Stimulated activated CD4-positive, alpha-beta T cell treated with anti-CD3 and anti-CD28 coated beads, Interleukin-2, amount 100 ng/mL, for 48 hours (primary cell): ENCODE measurements at regions not wholly inside any gene's neighbourhood (a gene's known extent, or its start where the extent isn't known, plus 50 kb on each side); places are given as distances from the start of the nearest gene placed in this dataset.
"Not testable (repeated sequence)": the region's sequence is repeated elsewhere in the genome, so short reads cannot be mapped to it uniquely, and the experiment has no call there.

Experiments
- DNase-seq, 2 donors: peaks; one replicate each; pipeline ENCODE4 v3.0.0-alpha.2; 2020

DNA sequence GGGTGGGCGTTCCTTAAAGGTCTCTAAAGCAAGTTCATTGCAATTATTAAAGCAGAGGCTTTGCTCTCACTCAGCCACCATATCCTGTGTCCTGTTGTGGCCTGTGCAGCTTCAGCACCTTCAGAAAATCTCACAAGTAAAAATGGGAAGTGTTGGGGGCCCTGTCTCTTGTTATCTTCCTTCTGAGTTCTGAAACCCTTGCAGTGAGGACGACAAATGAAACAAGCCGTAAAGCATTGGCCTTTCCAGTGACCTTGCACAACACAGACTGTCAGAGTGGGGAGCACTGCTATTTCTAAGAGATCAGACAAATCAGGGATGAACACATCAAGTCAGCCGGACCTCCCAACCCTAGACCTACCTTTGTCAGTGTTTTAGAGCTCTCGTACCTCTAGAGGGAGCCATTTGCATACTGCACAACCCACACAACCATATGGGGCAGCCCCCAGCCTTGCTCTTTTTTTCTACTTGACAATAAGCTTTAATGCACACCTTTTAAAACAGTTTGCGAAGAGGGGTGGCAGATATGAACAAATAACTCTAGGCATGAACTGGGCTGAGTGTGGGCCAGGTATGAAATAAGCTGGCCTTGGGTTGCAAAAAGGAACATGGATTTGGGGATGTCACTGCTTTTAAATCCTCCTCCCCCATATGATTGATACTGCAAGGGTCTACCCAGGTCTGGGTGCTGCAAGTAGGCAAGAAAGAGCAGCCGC, 89.8 kb downstream of the KATNIP start:
- peak in 1 of 2 donors; percentile 4 for DNase-seq

DNA sequence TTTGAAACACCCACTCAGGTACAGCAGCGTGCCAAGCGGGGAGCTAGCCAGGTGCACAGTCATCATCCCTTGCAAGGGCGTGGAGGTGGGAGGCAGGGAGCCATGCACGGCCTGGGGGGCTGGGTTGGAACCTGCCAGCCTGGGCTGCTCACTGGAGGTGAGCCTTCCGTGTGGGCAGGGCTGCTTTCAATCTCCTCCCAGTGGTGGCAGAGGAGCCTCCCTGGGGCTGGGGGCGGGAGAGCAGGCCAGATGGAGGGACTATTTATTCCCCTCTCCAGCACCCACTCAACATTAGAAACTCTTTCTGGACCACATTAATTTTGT, 90.3 kb downstream of the KATNIP start:
- DNase-seq: no peak

DNA sequence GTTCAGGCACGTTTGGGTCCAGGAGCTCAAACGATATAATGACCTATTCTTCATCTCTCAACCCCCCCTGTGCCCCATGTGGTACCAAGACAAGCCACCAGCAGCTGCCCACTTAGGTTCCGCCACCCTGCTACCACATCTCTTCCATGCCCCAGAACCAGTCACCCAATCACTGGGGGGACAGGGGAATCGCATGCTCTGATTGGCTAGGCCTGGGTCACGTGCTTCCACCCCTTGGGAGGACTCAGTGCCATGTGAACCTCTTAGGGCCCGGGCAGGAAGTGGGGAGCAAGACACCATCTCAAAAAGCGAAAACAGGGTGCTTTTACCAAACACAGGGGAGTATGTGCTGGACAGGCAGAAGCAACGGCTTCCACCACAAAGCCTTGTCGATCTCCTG, 91.3 kb downstream of the KATNIP start:
- DNase-seq: no peak

DNA sequence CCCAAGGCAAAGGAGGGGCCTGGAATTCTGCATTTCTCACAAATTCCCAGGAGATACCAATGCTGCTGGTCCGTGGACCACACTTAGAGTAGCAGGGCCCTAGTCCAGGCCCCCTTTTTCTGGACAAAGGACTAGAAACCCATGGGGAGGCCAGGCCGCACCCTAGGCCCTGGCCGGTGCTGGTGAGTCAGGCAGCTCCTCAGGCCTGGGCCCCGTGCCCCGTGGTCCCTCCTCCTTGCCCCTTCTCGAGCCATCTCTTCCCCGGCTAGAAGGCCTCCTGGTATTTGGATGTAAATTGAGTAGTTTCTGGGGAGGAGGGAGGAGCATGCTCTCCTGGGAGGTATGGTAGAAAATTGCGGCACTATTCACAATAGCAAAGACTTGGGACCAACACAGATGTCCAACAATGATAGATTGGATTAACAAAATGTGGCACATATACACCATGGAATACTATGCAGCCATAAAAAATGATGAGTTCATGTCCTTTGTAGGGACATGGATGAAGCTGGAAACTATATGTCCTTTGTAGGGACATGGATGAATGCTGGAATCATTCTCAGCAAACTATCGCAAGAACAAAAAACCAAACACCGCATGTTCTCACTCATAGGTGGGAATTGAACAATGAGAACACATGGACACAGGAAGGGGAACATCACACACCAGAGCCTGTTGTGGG, 91.9 kb downstream of the KATNIP start:
- DNase-seq: not testable (repeated sequence)

DNA sequence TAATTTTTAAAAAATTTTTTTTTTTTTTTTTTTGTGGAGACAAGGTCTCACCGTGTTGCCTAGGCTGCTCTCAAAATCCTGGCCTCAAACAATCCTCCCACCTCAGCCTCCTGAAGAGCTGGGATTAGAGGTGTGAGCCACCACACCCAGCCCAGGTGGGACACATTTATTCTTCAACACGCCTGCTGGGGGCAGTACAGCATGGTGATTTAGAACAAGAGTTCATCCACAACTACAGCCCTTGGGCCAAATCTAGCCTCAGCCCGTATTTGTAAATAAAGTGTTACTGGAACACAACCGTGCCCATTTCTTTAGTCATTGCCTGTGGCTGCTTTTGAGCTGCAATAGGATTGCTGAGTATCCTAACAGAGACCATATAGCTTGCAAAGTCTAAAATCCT, 92.8 kb downstream of the KATNIP start:
- peak in 1 of 2 donors; percentile 2 for DNase-seq

DNA sequence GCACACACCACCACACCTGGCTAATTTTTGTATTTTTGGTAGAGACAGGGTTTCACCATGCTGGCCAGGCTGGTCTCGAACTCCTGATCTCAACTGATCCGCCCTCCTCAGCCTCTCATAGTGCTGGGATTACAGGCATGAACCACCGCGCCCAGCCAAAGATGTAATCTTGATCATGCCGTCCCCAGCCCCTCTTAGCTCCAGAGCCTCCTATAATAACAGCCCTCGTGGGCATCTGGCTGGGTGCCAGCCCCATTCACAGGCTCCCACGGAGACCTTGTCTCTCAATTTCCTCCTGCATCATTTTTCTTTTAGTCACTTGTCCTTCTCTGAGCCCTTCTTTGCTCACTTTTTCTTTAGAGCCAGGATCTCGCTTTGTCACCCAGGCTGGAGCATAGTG, 94.2 kb downstream of the KATNIP start:
- no peak for DNase-seq

DNA sequence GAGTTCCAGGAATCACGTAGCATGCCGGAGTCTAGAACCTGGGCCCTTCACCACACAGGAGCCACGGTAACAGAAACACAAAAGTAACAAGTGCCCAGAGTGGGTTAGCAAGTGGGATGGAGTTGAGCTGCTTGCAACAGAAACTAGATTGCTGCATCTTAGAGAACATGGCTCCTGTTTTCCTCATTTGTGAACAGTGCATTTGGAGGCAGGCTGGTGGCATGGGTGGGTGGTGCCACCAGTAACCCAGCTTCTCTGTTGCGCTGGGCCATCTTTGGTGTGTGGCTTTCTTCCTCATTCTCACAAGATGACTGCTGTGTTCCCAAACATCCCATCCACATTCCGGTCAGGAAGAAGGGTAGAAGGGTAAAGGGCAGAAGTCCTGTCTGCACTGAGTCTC, 95.5 kb downstream of the KATNIP start:
- no peak for DNase-seq

DNA sequence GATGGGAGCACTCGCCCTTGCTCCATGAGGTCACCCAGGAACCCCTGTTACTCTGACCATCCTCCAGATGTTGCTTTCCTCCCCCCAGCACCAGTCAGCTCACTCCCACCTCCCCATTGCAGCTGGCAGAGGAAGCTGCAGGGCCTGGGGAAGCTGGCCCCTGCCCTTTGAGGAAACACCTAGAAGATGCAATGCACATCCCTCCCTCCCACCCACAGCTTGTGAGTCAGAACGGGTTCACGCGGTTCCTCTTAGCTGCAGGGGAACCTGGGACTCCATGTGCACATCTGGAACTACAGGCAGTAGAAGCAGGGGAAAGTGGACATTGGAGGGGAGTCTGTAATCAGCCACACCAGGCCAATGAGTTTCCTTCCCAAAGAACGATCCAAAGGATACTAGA, 96.9 kb downstream of the KATNIP start:
- no peak for DNase-seq

DNA sequence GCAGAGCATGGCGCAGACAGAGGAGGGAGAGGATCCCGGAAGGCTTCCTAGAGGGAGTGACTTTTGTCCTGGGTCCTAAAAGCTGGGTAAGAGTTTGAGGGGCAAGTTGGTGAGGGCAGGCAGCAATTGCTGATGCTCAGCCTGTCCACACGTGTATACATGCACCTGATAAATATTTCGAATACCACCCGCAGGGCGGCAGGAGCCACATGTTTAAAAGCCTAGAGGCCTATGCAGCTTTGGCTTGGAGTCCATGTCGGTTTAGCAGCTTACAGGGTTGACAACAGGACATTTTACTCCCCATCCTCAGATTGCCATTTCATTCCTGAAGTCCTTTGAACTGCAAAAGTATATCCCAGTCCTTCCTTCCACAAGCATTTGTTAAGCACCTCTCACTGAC, 99.1 kb downstream of the KATNIP start:
- DNase-seq: no peak

DNA sequence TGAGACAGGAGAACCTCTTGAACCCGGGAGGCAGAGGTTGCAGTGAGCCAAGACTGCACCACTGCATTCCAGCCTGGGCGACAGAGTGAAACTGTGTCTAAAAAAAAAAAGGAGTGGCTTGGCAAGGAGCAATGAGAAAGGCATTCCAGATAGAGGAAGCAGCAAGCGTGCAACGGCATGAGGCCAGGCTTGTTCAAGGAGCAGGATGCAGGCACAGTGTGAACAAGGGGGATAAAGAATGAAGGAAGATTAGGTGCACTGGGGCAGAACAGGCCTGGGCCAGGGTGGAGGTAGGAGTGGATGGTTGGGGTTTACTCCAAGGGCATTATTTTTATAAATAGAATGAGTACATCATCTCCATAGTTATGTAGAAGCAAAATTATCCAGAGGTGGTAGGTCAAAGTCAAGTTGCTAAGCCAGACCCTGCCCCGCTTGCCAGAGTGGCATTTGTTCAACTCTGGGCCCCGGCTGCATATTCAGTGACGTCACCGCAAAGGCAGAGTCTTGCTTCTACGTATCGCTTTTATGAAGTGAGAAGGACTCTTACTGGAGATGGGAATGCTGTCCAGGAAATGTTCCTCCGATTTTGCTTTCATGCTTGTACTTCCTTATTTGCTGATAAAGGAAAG, 100.2 kb downstream of the KATNIP start:
- DNase-seq: no peak

DNA sequence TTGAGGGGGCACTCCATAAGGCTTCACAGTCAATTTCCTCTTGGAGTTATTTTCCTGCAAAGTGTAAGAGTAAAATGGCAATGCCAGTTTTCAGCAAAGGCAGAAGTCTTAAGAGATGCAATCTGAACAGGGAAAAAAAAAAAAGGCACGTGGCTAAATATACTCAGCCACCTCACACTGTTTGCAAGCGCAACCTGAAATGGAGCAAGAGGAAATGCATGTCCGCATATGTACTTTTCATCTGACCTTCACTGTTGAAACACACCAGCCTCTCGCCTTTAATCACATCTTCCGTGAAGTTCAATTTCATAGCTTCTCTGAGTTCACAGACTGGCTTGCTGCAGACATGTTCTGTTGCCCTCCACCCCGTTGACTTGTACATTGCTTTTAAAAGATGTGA, 101.4 kb downstream of the KATNIP start:
- no peak for DNase-seq

DNA sequence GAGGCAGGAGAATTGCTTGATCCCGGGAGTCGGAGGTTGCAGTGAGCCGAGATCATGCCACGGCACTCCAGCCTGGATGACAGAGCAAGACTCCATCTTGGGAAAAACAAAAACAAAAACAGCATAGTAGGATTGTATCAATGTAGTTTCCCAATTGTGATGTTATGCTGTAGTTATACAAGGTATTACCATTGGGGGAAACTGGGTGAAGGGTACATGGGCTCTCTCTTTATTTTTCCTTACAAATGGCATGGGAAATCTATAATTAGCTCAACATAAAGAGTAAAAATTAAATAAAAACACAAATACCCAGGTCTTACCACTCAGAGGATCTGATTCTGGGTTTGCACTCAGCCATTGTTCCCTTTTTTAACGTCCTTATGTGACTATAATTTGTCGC, 107.9 kb downstream of the KATNIP start:
- no peak for DNase-seq

DNA sequence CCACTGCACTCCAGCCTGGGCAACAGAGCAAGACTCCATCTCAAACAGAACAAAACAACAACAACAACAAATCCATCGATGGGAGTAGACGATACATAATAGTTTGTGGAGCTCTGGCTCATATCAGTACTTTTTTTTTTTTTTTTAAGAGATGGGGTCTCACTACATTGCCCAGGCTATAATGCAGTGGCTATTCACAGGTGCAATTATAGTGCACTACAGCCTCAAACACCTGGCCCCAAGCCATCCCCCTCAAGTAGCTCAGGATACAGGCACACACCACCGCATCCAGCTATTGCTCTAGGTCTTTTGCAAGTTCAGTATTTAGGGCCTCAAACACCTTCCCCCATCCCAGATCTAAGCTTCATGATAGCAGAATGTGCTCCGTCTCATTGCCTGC, 110.6 kb downstream of the KATNIP start:
- DNase-seq: no peak

DNA sequence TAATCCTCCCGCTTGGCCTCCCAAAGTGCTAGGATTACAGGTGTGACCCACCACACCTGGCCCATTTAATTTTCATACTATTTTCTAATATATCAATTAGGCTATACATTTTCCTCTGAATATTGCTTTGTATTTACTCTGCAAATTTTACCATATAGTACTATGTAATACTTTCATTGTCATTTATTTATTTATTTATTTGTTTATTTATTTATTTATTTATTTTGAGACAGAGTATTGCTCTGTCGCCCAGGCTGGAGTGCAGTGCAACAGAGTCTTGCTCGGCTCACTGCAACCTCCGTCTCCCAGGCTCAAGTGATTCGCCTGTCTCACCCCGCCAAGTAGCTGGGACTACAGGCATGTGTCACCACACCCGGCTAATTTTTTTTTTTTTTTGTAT, 113.3 kb downstream of the KATNIP start:
- not testable (repeated sequence) for DNase-seq

DNA sequence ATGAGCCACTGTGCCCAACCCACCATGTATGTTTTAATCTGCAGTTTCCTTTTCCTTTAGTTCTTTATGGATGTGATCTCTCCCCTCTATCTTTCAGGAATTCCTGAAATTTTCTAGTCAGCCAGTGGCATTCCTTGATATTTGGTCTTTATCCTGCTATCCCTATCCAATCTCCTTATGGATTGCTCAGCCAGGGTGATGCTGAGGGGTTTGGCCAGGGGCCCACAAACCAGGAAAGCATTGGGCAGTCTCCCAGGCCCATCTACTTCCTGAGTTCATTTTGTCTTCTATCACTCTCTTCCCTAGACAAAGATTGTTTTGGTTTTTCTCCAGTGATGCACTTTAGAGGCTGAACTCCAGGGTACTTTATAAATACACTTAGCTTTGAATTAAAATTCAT, 115.9 kb downstream of the KATNIP start:
- no peak for DNase-seq

DNA sequence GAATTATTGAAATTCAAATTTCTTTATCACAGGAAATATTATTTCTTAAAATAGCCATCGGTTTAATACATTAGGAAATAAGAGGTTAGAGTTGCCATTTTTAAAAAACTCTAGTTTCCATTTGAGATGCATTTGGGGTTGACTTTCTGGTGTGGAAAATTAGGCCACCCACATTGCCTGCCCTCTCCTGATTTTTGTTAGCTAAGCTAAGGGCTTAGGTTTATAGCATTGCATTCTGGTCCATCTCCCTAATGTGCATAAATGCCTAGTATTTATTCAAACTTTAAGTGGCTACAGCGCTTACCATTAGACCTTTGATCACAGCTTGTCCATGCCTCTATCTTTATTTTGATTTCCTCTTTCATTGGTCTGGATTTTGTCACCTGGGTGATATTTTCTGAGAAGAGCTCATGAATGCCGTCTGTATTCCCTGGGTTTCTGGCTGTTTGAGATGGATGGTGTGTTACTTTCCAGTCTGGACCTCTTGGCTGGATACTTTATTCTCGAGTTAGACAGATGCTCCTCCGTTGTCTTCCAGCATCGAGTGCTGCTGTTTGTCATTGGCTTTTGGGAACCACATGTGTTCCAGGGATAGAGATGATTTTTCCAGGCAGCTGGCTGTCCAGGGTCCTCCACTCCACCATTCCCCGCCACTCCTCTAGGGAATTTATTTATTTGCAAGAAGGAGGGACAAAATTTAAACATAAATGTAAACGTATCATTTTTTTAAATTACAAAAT, 120.3 kb downstream of the KATNIP start:
- DNase-seq: no peak

DNA sequence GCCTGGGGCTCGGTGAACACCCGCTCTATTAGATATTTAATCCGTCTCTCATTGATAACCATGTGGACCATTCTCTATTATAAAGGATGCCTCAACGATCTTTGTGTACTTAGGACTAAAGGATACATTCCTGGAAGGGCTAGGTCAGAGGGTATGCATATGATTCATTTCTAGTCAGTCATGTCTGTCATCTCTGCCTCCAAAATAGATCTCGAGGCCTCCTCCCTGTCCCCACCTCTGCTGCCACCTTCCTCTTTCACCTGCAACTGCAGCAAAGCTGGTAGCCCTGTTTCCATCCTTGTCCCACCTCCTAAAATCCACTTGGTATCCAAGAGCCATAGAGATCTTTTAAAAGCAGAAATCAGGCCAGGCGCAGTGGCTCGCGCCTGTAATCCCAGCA, 121.5 kb downstream of the KATNIP start:
- DNase-seq: no peak

DNA sequence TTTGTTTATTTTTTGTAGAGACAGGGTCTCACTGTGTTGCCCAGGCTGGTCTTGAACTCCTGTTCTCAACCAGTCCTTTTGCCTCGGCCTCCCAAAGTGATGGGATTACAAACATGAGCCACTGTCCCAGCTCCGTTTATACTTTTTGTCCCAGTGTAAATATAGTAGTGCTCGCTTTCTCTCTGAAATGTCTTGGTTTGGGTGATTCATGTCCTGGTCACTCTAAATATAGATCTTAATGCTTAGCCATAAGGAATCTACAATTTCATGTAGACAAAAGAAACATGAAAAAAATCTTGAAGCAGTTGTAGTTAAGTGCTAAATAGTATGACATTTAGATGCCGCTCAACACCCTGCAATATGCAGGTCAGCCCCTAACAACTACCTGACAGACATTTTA, 126.9 kb downstream of the KATNIP start:
- no peak for DNase-seq

DNA sequence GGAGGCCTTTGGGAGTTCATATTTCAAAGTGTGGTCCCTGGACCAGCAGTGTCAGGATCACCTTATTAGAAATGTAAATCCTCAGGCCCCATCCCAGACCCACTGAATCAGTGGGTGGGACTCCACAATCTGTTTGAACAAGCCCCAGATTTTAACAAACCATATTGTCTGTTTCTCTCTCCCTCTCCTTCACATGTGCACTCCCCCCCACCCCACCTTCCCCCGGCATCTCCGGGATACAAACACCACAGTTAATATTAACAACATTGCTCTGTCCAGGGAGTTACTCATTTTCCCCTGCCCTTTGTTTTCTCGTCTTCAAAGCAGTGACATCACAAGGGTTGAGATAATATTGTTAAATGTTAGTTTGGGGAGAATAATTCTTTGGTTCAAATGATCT, 127.3 kb downstream of the KATNIP start:
- no peak for DNase-seq

DNA sequence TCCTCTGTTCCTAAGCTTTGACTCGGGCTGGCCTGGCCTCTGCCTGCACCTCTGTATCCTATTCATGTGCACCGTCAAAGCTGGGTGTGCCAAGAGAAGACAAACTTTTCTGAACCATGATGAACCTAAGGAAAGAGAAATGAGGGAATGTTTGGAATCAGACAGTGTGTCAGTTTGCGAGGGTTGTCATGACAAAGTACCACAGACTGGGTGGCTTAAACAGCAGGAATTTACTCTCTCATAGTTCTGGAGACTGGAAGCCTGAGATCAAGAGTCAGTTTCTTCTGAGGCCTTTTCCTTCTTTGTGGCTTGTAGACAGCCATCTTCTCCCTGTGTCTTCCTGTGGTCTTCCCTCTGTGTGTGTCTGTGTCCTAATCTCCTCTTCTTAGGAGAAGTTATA, 129.0 kb downstream of the KATNIP start:
- DNase-seq: no peak

DNA sequence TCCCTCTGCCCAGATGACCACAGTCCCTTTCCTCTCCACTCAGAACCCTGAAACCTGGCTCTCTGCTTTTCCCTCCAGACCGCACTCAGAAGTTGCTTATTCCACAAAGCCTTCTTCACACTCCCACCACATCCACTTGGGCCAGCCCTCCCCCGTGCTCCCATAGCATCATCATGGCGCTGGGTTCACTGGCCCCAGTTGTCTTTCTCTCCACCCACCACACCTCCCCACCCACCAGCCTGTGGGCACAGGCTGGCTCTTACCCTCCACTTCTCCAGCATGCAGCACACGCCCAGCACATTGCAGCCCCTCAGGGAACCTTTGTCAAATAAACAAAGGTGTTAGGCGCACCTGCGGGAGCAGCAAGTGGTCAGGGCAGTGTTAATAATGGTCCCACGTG, 130.0 kb downstream of the KATNIP start:
- DNase-seq: no peak

DNA sequence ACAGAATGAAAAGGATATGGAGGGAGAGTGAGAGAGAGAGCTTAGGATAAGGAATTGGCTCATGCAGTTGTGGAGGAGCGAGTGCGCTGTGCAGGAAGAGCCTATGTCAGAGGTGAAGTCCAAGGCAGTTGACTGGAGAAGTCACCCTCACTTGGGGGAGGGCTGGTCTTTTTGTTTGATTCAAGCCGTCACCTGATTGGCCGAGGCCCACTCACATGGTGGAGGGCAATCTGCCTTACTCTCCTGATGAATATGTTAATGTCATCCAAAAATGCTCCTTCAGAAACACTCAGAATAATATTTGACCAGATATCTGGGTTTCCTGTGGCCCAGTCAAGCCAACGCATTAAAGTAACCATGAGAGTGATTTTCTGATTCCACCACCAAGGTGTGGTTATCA, 131.7 kb downstream of the KATNIP start:
- no peak for DNase-seq

DNA sequence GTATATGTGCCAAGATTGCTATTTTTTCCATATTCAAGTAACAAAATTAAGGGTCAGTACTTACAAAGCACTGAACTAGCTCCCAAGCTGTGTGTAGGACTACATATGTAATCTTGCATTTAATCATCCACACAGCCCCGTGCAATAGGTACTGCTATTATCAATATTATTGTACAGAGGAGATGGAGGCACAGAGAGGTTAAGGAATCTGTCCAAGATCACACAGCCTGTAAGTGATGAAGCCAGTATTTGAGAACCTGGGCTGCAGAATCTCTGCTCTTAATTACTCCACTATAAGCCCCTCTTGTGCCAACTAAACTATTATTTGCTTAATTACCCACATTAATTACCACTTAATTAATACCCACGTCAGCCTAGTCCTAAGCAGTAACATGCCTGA, 134.1 kb downstream of the KATNIP start:
- DNase-seq: no peak

DNA sequence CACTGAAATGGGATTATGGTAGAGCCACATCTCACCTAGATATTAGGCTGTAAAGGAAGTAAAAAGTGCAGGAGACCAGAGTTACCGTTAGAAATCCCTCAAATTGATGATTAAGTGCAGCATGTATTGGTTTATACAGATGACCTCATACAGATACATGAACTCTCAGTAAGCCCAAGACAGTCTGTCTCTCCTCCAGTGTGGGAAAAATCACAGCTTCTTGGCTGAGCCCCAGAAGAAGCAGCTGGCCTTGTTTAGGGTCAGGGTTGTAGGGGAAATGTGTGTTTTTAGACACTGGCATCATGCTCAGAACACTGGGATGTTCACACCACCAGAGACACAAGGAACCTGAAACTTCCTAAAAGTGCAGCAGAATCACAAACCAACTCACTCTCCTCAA, 135.9 kb downstream of the KATNIP start:
- no peak for DNase-seq
